ENCODE measurements at regions not wholly inside any gene's neighbourhood (a gene's known extent, or its start where the extent isn't known, plus 50 kb on each side); places are given as distances from the start of the nearest gene placed in this dataset.
A peak's percentile ranks its signal among the peaks of the same experiment; 100 is the strongest.
"Not testable (repeated sequence)": the region's sequence is repeated elsewhere in the genome, so short reads cannot be mapped to it uniquely, and the experiment has no call there.

DNA sequence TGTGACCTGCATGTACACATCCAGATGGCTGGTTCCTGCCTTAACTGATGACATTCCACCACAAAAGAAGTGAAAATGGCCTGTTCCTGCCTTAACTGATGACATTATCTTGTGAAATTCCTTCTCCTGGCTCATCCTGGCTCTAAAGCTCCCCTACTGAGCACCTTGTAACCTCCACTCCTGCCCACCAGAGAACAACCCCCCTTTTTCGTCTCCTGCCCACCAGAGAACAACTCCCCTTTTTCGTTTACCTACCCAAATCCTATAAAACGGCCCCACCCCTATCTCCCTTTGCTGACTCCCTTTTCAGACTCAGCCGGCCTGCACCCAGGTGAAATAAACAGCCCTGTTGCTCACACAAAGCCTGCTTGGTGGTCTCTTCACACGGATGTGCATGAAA lies 212.2 kb downstream of the KITLG start:
- DNase-seq (ENCODE audit: low spot score), result not testable (repeated sequence)

DNA sequence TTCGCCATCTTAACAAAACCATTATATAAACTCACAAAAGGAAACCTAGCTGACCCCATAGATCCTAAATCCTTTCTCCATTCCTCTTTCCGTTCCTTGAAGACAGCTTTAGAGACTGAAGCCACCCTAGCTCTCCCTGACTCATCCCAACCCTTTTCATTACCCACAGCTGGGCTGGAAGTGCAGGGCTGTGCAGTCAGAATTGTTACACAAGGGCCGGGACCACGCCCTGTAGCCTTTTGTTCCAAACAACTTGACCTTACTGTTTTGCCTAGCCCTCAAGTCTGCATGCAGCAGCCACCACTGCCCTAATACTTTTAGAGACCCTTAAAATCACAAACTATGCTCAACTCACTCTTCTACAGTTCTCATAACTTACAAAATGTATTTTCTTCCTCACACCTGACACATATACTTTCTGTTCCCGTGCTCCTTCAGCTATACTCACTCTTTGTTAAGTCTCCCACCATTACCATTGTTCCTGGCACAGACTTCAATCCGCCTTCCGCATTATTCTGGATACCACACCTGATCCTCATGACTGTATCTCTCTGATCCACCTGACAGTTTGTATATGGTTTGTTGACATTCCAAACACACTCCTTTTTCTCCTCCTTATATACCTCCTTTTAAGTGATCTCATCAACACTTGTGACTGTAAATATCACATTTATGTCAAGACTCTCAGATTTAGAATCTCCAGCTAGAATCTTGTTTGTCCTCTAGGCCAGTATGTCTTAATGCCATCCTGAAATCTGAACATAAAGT lies 208.7 kb downstream of the KITLG start:
- DNase-seq (ENCODE audit: low spot score), result no peak

DNA sequence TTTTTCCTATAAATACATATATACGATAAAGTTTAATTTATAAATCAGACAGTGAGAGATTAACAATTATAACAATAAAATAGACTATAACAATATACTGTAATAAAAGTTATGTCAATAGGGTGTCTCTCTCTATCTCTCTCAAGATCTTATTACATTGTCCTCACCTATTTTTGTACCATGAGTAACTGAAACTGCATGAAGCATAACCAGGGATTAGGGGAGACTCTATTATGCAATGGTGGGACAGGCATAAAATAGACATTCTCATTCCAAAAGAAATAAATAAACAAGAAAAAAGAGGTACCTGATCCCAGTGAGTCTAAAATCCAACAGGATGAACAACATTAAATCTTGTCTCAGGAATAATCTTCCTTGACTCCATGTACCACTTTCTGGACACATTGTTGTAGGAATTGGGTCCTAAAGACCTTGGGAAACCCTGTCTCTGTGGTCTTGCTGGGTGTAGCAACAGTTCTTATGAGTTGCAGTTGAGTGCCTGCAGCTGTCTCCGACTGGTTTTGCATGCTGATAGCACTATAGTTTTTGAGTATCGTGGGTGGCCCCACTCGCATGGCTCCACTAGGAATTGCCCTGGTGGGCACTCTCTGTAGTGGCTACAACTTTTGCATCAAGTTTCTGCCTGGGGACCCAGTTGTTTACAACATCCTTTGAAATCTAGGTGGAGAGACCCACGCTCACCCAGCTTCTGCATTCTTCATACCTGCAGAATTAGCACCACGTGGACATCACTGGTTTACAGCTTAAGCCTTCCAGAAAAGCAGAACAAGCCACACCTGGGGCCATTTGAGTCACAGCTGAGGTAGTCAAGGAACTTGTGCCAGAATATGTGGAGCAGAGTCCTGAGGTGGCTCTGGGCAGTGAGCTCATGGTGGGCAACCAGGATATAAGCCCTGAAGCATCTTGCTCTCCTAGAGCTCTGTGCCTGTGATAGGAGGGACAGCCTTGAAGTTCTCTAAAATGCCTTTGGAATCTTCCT lies 204.7 kb downstream of the KITLG start:
- DNase-seq (ENCODE audit: low spot score), result no peak

DNA sequence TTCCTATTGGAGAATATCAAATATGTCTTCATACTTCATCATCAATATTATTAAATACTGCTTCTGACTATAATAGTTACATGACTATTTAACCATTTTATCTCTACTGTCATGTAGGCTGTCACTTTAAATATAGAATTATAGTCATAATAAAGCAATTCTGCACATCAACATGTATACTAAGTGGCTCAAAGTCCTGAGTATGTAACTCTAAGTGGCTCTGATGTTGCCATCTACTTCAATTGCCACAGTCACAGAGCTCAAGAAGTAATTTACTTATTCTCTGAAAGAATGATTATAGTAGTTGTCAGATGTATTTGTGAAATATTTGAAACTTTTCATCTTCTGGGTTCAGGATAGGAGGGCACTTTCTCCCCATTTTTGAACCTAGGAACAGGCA lies 202.3 kb downstream of the KITLG start:
- DNase-seq (ENCODE audit: low spot score), result no peak

DNA sequence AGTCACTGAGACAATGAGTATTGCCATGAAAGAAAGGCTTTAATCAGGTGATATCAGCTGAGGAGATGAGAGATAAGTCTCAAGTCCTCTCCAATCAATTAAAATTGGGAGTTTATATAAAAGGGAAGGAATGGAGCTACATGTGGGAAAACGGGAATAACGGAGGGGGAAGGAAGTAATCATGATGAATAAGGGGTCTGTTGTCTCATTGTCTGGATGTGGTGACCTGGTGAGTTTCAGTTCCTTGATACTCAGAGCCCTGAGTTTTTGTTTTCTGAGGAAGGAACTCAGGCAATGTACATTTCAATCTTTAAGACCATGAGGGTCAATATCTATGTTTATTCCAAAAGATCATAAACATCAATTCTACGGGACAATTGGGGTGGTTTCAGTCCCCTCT lies 198.8 kb downstream of the KITLG start:
- DNase-seq (ENCODE audit: low spot score), result no peak

DNA sequence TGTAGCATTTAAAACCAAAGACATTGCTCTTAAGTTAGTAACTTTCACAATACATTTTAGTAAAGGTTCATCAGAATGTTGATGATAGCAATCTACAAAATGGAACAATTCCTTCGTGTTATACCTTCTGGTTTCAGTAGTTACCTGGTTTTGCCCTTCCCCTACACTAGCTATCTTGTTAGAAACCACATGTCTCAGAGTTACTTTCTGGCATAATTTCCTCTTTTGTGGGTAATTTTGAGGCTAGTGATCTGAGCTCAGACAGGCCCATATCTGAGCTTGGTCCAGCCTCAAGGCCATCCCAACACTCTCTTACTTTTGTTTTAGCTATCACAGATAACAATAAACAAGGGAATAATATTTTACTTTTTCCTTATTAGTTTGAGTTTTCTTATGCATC lies 196.9 kb downstream of the KITLG start:
- DNase-seq (ENCODE audit: low spot score), result no peak

DNA sequence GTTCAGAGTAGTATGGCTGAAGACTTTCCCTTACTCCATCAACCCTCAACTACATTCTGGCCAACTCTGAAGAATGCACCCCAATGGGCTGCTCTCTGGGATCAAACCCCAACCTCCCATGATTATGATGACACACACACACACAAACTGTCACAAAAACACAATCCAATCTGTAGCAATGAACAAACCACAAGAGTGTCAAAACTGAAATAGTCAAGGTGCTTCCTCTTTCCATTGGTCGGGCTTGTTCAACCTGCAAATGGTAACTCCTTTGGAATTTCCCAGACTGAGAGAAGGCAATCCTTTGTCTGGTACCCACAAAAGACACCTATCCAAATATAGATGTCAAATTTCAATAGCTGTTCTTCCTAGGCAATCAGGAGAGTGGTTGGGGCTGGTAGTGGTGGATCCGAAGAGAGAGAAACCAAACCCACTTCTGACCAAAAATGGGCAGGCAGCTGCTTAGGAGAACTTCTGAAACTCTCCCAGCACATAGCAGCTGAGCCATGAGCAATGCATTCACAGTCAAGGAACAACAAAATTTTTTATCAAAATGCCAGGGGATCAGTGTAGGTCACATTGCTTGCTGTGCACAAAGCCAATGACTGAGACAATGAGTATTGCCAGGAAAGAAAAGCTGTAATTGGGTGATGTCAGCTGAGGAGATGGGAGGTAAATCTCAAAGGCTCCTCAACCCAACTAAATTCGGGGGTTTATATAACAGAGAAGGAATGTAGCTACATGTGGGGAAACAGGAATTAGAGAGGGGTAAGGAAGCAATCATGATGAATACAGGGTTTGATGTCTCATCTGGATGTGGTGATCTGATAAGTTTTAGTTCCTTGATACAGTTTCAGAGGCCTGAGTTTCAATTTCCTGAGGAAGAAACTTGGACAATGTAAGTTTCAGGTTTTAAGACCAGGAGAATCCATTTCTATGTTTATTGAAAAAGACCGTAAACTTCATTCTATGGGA lies 191.4 kb downstream of the KITLG start:
- no peak for DNase-seq (ENCODE audit: low spot score)

DNA sequence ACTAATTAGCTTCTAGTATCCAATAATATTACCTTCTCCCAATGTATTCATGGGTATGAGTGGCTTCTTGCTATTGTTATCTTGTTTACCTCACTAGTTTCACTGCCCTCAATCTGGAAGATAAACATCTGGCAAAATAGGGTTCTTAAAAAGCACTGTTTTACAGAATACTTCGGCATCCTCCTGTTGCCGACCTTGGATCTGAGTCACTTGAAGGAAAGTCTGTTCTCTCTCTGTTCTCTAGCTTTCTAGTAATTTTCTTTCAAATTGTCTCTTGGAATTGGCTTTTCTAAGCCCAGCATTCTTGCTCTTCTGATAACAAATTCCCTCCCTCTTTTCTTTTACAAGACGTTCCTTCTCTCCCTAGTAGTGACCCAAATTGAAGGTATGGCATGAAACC lies 189.5 kb downstream of the KITLG start:
- no peak for DNase-seq (ENCODE audit: low spot score)

DNA sequence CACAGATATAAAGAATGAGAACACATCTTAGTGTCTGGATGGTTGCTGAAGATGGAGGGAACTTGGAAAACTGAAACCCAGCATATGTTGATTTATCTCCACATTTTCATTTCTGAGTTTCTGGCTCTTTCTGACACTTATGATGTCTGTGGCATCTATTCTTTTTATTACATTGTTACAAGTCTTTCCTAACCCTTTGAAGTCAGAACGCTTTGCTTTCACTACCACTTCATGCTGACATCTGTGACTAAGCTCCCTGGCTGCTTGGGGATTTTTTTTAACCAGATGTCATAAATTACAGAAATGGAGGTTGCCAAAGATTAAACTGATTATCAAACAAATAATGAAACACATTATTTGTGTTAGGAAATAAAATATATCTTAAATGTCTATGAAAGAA lies 188.7 kb downstream of the KITLG start:
- peak; percentile 30 for DNase-seq (ENCODE audit: low spot score)

DNA sequence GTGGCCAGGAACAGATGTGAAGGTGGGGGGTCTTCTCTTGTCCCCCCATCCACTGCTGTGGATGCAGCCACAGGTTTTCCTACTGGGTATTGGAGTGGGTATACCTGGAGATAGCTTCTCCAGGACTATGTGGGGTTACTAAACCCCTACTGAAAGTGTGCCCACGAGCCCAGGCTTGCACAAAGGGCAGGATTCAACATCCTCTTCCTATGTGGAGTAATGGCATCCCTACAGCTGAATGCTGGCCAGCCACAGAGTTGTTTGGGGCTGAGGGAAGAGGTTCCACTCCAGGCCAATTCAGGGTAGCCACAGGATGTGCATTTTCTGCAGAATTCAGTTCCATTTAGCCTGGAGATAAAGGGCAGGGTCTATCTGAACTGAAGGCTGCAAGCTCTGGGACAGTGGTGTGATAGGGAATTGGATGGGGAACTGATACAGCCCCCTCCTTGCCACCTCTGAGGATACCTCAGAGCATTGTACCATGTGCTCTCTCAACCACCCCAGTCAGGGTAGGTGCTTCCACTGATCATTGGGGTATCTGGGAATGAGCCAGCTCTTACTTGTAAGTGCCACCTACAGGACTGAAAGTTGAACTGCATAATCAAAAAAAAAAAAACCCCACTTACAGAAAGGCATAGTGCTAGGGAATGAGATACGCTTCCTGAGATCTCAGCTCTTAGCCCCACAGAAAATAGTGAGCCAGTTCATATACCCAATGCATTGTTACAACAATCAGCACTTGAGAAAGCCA lies 187.1 kb downstream of the KITLG start:
- peak; percentile 18 for DNase-seq (ENCODE audit: low spot score)

DNA sequence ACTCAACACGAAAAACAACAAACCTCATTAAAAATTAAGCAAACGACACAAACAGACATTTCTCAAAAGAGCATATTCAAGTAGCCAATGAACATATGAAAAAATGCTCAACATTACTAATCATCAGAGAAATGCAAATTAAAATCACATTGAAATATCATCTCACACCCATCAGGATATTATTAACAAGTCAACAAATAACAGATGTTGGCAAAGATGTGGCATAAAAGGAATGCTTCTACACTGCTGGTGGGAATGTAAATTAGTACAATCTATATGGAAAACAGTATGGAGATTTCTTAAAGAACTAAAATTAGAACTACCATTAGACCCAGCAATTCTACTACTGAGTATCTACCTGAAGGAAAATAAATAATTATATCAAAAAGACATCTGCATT lies 182.2 kb downstream of the KITLG start:
- no peak for DNase-seq (ENCODE audit: low spot score)

DNA sequence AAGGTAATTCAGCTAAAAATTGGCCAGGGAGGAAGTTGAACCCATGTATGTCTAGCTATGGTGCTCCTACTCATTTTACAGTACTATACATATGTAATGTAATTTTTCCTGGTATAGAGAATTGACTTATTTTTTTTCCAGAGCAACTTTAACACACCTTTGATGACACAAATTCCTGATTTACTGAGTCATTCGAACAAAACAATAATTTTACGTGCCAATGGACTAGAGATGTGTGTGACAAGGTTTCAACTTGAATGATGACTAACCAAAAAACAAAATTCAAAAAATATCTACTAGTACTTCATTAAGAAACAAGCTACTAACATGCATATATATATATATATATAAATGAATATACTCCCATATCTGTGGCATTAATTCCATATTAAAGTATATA lies 180.5 kb downstream of the KITLG start:
- no peak for DNase-seq (ENCODE audit: low spot score)

DNA sequence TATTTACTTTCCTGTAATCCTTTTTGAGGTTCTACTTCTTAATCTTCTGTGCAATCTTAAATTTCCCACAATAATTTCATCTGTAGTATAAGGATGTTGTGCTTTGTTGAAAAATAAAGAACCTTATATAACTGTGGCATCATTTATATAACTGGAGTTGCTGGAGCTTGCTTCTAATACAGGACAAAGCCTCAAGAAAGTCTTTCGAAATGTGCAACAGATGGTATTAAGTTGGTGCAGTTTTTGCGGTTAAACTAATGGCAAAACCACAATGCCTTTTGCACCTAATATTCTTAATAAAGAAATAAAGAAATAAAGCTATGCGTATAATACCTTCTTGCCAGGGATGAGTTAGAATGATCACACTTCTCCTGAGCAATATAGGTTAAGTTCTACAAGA lies 180.0 kb downstream of the KITLG start:
- DNase-seq (ENCODE audit: low spot score), result no peak

DNA sequence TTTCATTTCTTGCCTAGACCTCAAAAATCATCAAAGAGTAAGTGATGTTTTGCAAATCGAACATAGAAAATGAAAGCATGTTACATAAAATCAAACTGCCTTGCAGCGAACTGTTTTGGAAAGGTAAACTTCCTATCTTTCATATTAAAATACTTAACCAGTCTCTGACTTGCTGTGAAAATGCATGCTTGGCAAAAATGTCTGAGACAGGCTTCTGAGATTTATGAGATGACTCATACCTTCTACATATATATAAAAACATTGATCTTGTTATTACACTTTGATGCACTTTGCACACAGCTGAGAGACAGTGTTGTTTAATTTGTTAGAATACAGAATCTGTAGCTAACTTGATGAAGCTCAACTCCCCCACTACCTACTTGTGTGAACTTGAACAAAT lies 179.1 kb downstream of the KITLG start:
- peak; percentile 44 for DNase-seq (ENCODE audit: low spot score)

DNA sequence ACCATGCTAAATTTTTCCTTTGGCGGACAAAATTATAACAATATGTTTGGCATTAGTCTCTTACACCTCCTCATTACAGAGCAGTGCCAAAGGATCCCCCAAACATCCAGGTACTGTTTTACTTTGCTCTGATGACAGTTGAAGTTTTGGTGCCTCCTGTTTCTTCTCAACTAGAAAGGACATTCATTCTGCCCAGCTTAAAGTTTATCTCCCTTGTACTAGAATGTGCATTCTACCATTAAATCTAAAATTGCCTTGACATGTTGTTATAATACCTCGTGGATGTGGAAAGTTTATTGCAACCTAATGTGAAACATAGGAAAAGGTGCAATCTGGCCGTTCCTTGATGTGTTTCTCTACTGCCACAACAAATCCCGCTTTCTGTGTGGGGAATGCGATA lies 173.4 kb downstream of the KITLG start:
- no peak for DNase-seq (ENCODE audit: low spot score)

DNA sequence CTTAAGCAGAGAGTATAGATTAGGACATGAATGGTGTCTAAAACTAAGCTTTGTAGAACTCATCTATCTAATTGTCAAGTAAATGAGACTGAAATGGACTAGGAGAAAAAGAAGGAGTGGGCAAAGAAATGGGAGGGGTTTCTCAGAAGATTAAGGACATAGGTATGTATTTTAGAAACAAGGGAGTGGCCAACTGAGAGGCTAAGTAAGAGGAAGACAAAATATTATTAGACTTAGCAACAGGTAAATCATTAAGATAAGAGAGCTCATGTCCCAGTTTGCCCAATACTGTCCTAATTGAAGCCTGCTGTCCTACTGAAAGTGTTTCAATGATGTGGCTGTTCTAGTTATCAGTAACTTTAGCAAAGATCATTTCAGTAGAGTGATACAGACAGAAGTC lies 171.4 kb downstream of the KITLG start:
- no peak for DNase-seq (ENCODE audit: low spot score)

DNA sequence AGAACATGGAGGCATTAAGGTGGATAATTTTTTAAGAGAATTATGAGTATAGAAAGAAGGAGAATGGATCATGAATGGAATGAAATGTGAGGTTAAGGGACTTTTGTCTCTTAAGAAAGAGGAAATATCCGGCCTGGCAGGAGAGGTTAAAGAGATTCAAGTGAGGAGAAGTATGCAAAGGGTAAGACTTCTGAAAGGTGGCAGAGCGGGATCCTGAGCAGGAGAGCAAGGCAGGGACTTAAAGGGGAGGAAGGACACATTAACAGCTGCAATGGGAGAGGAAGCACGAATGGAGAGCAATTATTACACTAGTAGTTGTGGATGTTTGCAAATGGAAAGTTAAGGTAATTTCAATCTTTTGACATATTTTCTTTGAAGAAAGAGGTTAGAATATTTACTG lies 171.0 kb downstream of the KITLG start:
- no peak for DNase-seq (ENCODE audit: low spot score)

DNA sequence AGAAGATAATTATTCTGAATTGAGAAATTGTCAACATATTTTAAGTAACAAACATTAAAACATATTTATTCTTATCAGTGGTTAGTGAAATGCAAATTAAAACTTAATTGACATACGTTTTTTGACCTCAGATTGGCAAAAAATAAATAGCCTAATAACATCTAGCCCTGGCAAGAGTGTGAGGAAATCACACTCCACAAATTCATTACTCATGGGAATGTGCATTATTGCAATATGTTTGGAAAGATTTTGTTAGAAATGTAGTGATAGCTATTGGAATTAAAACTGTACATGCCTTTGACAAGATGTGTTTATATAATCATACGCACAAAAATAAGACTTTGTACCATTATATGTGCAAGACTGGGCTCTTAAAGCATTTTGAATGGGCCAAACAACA lies 168.6 kb downstream of the KITLG start:
- DNase-seq (ENCODE audit: low spot score), result no peak

DNA sequence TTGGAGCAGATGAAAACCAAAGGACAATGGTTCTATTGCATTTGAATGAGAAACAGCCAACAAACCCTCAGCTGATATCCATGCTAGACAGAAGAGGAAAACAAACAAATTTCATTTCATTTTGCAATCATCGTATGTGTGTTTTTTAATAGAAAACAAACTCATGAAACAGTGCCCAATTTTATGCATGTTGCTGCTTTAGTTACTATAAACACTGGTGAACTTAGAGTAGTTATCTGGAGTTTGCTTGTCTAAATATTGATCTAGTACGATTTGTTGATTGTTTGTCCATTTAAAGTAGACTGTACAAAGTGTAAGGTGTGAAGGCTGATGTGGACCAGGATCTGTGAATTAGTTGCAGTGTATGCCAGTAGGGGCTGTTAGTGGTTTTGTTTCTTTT lies 166.6 kb downstream of the KITLG start:
- DNase-seq (ENCODE audit: low spot score), result no peak

DNA sequence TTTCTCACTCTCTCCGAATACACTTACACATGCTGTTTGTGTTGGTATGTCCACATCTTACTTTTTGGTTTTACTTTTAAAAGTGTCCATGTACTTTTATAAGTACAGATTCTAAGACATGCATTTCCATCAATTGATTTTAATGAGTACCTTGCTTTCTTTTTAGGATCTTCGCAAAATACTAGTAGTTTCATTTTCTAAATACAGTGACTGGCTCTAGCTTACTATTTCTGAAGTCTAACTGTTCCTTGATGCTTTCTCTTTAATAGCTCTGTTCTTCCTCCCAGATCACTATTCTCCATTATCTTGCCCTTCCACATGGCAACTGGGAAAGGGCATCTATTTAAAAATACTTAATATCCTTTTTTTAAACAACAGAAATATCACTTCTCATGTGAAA lies 164.1 kb downstream of the KITLG start:
- DNase-seq (ENCODE audit: low spot score), result no peak

DNA sequence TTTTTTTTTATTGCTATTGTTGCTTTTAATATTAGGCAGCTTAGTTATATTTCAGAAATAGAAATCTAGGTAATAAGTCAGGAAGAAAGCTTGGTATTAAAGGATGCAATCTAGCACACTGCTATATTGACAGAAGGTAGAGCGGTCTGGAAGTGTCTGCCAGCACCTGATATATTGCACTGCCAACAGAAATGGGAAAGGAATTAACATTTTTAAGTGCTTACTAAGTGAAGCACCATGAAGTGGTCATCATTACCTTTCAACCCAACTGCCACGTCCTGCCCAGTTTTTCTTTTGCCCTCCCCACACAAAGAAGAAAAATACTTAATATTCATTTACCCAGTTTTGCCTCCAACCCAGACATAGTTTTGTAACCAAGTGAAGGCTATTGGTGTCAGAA lies 163.5 kb downstream of the KITLG start:
- DNase-seq (ENCODE audit: low spot score), result no peak

Measured in COLO829 (cell line).